Adipocyte (in vitro differentiated cells): ENCODE measurements at regions not wholly inside any gene's neighbourhood (a gene's known extent, or its start where the extent isn't known, plus 50 kb on each side); places are given as distances from the start of the nearest gene placed in this dataset.
"Not testable (repeated sequence)": the region's sequence is repeated elsewhere in the genome, so short reads cannot be mapped to it uniquely, and the experiment has no call there.

ENCODE experiments used
- DNase-seq: peaks from one replicate; pipeline ENCODE4 v3.0.0-alpha.2; 2015; ENCODE audit warnings: low read depth
- H3K27me3 ChIP-seq: replicated peaks from 2 replicates; pipeline ENCODE4 v1.7.0; 2013; ENCODE audit warnings: mild to moderate bottlenecking, low read length, moderate library complexity; ENCODE audit not compliant: control insufficient read depth, insufficient read depth
- H3K36me3 ChIP-seq: 2 replicates; pipeline ENCODE4 v1.7.0; 2013; ENCODE audit warnings: low read length, mild to moderate bottlenecking, moderate library complexity; ENCODE audit not compliant: control insufficient read depth, insufficient read depth, severe bottlenecking
- H3K4me1 ChIP-seq: 2 replicates; pipeline ENCODE4 v1.7.0; 2013; ENCODE audit warnings: mild to moderate bottlenecking, low read length, moderate library complexity; ENCODE audit not compliant: control insufficient read depth, insufficient read depth
- H3K4me3 ChIP-seq: 2 replicates; pipeline ENCODE4 v1.7.0; 2013; ENCODE audit warnings: mild to moderate bottlenecking, low read length, moderate library complexity
- H3K9ac ChIP-seq: 2 replicates; pipeline ENCODE4 v1.7.0; 2013; ENCODE audit warnings: mild to moderate bottlenecking, low read length, moderate library complexity
- H3K9me3 ChIP-seq: 2 replicates; pipeline ENCODE4 v1.7.0; 2013; ENCODE audit warnings: mild to moderate bottlenecking, low read length, moderate library complexity; ENCODE audit not compliant: control insufficient read depth

- Histone ChIP-seq H3K27me3 (no peaks in the 10 kb centered on the region), H3K9ac (no peak overlapping the region), H3K36me3 (no peaks in the 10 kb centered on the region), H3K9me3 (peaks cover 20% of the 10 kb centered on the region), H3K4me3 (no peak overlapping the region), H3K4me1 (no peaks in the 10 kb centered on the region)
- no peak for DNase-seq
These were observed 99.0 kb upstream of the MEF2A start for GRCh38 chr15:99466701-99467337.

GRCh38 chr15:99467338-99467720, 98.5 kb upstream of the MEF2A start:
- Histone ChIP-seq H3K27me3 (no peaks in the 10 kb centered on the region), H3K36me3 (no peaks in the 10 kb centered on the region), H3K4me1 (no peaks in the 10 kb centered on the region), H3K9ac (no peak overlapping the region), H3K9me3 (peaks cover 20% of the 10 kb centered on the region), H3K4me3 (no peak overlapping the region)
- no peak for DNase-seq

GRCh38 chr15:99467853-99468464, 97.8 kb upstream of the MEF2A start:
- Histone ChIP-seq H3K9ac (no peak overlapping the region), H3K36me3 (no peaks in the 10 kb centered on the region), H3K4me1 (no peaks in the 10 kb centered on the region), H3K4me3 (no peak overlapping the region), H3K27me3 (no peaks in the 10 kb centered on the region), H3K9me3 (peaks cover 20% of the 10 kb centered on the region)
- peak; percentile 17 for DNase-seq

GRCh38 chr15:99470204-99470603, 95.6 kb upstream of the MEF2A start:
- H3K4me3 ChIP-seq, H3K27me3 ChIP-seq, DNase-seq, H3K36me3 ChIP-seq, H3K9ac ChIP-seq, H3K9me3 ChIP-seq, H3K4me1 ChIP-seq: not testable (repeated sequence)

GRCh38 chr15:99472416-99473145, 93.2 kb upstream of the MEF2A start:
- Histone ChIP-seq H3K27me3 (peaks cover 6% of the 10 kb centered on the region), H3K4me1 (peaks cover 11% of the 10 kb centered on the region), H3K4me3 (no peak overlapping the region), H3K9ac (no peak overlapping the region), H3K9me3 (no peaks in the 10 kb centered on the region), H3K36me3 (no peaks in the 10 kb centered on the region)
- no peak for DNase-seq

GRCh38 chr15:99473981-99474906, 91.5 kb upstream of the MEF2A start:
- Histone ChIP-seq H3K9ac (no peak overlapping the region), H3K4me1 (peaks cover 11% of the 10 kb centered on the region), H3K4me3 (no peak overlapping the region), H3K36me3 (no peaks in the 10 kb centered on the region), H3K27me3 (peaks cover 6% of the 10 kb centered on the region), H3K9me3 (no peaks in the 10 kb centered on the region)
- no peak for DNase-seq

GRCh38 chr15:99474909-99475753, 90.7 kb upstream of the MEF2A start:
- Histone ChIP-seq H3K36me3 (no peaks in the 10 kb centered on the region), H3K9ac (no peak overlapping the region), H3K9me3 (no peaks in the 10 kb centered on the region), H3K4me3 (no peak overlapping the region), H3K27me3 (peaks cover 6% of the 10 kb centered on the region), H3K4me1 (peaks cover 11% of the 10 kb centered on the region)
- DNase-seq, result no peak

GRCh38 chr15:99475754-99476412, 89.9 kb upstream of the MEF2A start:
- peaks cover 6% of the 10 kb centered on the region for H3K27me3 ChIP-seq
- peaks cover 11% of the 10 kb centered on the region for H3K4me1 ChIP-seq
- no peak for DNase-seq
- H3K9me3 ChIP-seq, result no peaks in the 10 kb centered on the region
- no peaks in the 10 kb centered on the region for H3K36me3 ChIP-seq
- H3K9ac ChIP-seq, result no peak overlapping the region
- H3K4me3 ChIP-seq, result no peak overlapping the region

GRCh38 chr15:99476413-99477222, 89.2 kb upstream of the MEF2A start:
- H3K9me3 ChIP-seq, result no peaks in the 10 kb centered on the region
- peak overlapping the region; percentile 38 for H3K9ac ChIP-seq
- H3K36me3 ChIP-seq, result no peaks in the 10 kb centered on the region
- peaks cover 6% of the 10 kb centered on the region for H3K27me3 ChIP-seq
- peaks cover 11% of the 10 kb centered on the region for H3K4me1 ChIP-seq
- DNase-seq, result peak; percentile 95
- H3K4me3 ChIP-seq, result no peak overlapping the region
